GM19455 (cell line): ENCODE measurements at regions not wholly inside any gene's neighbourhood (a gene's known extent, or its start where the extent isn't known, plus 50 kb on each side); places are given as distances from the start of the nearest gene placed in this dataset.
A peak's percentile ranks its signal among the peaks of the same experiment; 100 is the strongest.
"Not testable (repeated sequence)": the region's sequence is repeated elsewhere in the genome, so short reads cannot be mapped to it uniquely, and the experiment has no call there.

ENCODE experiments used
- ATAC-seq: cut with Tn5 transposase; IDR thresholded peaks from one replicate; pipeline ENCODE4 v1.9.1; 2021; ENCODE audit not compliant: unreplicated experiment

DNA sequence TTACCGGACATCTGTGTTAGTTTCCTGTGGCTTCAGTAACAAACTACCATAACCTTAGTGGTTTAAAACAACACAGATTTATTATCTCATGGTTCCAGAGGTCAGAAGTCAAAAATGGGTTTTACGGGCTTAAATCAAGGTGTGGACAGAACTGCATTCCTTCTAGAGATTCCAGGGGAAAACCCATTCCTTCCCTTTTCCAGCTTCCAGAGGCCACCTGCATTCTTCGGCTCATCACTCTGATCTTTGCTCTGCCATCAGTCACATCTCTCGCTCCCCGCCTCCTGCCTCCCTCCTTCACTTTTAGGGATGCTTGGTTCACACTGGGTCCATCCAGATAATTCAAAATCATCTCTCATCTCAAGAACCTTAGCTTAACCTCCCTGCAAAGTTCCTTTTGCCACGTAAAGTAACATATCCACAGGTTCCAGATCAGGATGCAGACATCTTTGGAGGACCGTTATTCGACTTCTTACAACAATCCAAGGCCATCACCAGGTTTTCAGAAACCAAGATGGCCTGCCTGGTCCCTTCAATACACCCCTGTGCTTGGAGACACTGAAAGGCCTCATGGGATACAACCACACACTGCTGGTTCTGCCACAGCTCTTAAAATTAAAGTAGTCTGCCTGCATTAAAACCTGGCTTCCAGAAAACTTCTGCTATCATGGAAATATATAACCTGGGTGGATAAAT, 225.9 kb upstream of the MYO3A start:
- no peak for ATAC-seq

DNA sequence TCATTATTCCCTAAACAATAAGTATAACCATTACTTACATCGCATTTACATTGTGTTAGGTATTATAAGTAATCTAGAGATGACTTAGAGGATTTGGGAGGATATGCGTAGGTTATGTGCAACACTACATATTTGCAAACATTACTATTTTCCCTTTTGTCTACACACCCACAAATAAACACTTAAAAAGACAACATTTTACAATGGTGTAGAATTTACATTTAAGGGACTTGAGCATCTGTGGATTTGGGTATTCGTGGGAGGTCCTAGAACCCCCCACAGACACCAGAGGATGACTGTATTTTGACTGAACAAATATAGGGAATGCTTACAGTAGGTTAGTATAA, 220.2 kb upstream of the MYO3A start:
- ATAC-seq: no peak

DNA sequence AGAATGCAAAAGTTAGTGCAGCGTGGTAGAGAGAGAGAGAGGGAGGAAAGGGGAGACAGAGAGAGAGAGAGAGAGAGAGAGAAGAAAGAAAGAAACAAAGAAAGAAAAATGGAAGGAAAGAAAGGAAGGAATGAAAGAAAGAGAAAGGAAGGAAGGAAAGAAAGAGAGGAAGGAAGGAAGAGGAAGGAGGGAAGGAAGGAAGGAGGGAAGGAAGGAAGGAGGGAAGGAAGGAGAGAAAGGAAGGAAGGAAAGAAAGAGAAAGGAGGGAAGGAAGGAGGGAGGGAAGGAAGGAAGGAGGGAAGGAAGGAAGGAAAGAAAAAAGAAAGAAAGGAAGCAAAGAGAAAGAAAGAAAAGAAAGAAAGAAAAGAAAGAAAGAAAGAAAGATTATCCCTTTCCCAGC, 209.8 kb upstream of the MYO3A start:
- ATAC-seq: no peak

DNA sequence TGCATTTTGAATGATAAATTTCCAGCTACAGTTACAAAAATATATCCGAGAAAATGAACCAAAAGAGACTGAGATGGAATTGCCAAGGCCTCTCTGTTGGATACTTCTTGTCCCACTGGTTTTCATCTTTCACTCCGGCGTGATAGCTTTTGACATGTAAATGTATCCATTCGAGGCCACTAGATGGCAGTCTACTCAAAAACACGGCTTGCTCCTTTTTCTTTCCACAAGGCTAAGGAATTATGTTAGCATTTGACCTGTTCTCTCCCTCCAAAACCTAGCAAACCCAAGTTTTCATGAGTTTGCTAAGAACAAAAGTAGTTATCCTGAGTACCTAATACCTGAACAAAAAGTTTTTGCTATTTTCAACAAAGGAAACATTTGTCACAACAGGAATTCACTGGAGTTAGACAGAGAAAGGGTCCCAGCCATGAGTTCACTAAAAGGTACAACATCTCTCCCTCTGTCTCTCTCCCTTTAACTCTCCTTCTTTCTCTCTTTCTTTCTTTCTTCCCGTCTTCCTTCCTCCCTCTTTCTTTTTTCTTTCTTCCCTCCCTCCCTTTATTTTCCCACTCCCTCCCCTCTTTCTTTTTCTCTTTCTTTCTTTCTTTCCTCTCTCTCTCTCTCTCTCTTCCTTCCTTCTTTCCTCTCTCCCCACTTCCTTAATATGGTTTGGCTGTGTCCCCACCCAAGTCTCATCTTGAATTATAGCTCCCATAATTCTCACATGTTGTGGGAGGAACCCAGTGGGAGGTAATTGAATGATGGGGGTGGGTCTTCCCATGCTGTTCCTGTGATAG, 207.9 kb upstream of the MYO3A start:
- ATAC-seq: peak; percentile 82

- ATAC-seq: no peak
These were observed 195.3 kb upstream of the MYO3A start for GRCh38 chr10:25738776-25739175.

- ATAC-seq: no peak
These were observed 190.2 kb upstream of the MYO3A start for GRCh38 chr10:25743832-25744231.

DNA sequence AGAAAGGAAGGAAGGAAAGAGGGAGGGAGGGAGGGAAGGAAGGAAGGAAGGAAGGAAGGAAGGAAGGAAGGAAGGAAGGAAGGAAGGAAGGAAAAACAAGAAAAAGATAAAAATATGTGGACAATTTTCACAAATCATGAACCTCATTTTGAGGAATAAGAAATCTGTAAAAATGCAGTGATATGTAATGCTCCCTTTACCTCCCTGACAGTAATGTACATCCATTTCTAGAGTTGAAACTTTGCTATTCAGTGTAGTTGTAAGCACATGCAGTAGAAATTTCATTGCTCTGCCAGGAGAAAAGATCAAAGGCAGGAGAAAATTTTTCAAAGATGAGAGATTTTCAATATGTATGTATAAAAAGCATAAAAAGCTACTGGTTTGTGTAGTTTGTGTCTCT, 189.5 kb upstream of the MYO3A start:
- ATAC-seq: no peak

DNA sequence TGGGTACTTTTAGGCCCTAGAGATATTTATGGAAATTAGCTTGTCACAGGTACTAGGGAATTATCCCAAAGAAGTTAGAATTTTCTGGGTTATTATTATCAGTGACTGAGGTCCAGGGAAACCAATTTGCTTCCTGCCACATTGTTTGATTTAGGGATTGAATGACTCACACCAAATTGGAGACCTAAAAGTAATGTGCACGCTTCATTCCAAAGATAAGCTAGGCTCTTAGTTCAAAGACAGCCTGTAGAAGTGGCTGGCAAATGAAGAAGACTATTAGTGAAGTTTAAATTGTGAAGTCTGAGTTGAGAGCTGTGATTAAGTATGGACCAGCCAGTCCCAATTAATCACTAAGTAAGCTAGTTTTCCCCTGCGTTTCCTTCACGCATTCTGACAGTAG, 188.1 kb upstream of the MYO3A start:
- ATAC-seq: no peak

GRCh38 chr10:25747084-25747483, 186.9 kb upstream of the MYO3A start:
- no peak for ATAC-seq

DNA sequence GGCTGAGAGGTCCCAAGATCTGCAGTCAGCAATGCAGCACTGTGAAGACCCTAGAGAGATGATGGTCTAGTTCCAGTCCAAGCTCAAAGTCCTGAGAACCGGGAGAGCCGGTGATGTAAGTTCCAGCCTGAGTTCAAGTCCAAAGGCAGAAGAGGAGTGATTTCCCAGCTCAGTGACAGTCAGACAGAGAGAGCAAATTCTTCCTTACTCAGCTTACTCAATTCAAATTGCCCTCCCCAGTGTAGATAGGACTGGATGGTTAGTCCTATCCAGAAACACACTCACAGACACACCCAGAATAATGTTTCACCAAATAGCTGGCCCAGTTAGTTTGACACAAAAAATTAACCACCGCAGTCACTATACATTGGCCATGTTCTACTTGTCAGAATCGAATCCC, 185.5 kb upstream of the MYO3A start:
- ATAC-seq: no peak

DNA sequence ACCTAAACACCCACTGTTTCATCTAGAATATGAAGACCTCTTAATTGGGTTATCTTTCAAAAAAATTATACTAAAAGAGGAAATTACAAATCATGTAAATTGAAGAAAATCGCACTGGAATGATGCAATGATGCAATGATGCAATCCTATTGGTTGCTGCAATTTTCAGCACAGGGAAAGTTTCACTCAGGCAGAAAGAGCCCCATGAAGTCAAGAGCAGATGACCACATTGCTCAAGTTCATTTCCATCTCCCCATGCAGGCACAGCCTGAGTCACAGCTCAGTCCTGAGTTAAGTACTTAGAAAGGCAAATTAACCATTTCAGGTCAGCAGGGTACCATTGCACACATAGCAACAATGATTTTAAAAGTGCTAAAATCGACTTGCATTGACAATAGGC, 180.3 kb upstream of the MYO3A start:
- ATAC-seq: no peak

DNA sequence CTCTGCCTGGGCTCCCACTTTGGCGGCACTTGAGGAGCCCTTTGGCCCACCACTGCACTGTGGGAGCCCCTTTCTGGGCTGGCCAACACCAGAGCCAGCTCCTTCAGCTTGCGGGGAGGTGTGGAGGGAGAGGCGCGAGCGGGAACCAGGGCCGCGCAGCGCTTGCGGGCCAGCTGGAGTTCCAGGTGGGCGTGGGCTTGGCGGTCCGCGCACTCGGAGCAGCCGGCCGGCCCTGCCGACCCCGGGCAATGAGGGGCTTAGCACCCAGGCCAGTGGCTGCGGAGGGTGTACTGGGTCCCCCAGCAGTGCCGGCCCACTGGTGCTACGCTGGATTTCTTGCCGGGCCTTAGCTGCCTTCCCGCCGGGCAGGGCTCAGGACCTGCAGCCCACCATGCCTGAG, 178.2 kb upstream of the MYO3A start:
- not testable (repeated sequence) for ATAC-seq

- ATAC-seq: no peak
These were observed 177.2 kb upstream of the MYO3A start for GRCh38 chr10:25756784-25757183.

- ATAC-seq: no peak
These were observed 176.0 kb upstream of the MYO3A start for GRCh38 chr10:25758041-25758457.

DNA sequence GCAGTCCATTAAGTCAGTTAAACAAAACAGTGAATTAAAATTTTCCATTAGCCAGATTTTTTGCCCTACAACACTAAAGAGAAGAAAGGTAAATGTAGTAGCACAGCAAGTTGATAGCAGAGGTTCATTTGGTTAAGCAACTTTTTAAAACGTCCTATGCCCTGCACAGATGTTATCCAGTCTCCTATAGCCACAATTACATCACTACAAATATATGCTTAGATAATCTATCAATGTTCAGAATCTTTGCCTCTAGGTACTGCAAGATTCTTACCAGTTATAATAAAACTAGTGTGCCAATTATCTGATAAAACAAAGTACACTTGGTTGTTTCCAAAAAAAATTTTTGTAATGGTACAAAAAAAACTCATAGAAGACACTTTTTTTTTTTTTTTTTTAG, 175.5 kb upstream of the MYO3A start:
- no peak for ATAC-seq

GRCh38 chr10:25761937-25762336, 172.1 kb upstream of the MYO3A start:
- ATAC-seq: no peak

- no peak for ATAC-seq
These were observed 167.8 kb upstream of the MYO3A start for GRCh38 chr10:25766213-25766612.

- no peak for ATAC-seq
These were observed 167.3 kb upstream of the MYO3A start for GRCh38 chr10:25766687-25767221.

DNA sequence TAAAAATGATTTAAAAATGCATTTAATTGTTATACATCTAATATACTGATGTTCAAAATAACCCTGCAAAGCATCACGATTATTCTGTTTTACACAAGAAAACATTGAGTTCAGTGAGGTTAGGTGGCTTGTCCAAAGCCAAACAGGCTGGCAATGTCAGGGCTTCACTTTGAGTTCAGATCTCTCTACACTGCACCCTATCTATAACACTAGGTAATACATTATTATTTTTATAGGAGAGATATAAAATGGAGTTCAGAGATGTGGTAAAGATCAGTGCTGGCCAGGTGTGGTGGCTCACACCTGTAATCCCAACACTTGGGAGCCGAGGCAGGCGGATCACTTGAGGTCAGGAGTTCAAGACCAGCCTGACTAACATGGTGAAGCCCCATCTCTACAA, 165.9 kb upstream of the MYO3A start:
- ATAC-seq: no peak

- ATAC-seq: no peak
These were observed 155.4 kb upstream of the MYO3A start for GRCh38 chr10:25778646-25779045.

DNA sequence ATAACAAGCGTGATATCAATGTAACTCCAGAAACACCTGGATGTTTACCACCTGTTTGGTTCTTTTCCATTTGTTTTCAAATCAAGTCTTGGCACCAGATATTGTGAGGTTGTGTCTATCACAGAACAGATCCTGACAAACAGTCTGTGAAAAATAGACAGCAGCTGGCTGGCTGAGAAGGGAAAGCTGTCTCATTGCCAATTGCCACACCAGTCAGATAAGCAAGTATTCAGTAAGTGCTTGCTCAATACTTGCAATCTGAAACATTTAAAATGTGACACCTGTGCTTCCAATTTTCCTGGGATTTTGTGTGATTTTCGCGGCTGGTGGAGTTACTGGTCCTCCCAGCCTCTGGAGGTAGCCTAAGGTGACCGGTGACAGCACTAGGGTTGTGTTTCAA, 147.9 kb upstream of the MYO3A start:
- ATAC-seq: no peak

DNA sequence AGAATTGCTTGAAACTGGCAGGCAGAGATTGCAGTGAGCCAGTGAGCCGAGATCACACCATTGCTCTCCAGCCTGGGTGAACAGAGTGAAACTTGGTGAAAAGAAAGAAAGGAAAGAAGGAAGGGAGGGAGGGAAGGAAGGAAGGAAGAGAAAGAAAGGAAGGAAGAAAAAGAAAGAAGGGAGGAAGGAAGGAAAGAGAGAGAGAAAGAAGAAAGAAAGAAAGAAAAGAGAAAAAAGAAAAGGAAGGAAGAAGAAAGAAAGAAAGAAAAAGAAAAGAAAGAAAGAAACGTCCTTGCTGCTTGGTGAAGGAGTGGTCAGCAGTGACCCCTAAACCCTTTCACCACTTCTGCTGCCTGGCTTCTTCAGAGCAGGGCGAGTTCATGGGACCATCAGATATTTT, 147.1 kb upstream of the MYO3A start:
- ATAC-seq: no peak
